HG03135 (cell line): ENCODE measurements at regions not wholly inside any gene's neighbourhood (a gene's known extent, or its start where the extent isn't known, plus 50 kb on each side); places are given as distances from the start of the nearest gene placed in this dataset.

Source experiments
- ATAC-seq: cut with Tn5 transposase; IDR thresholded peaks from one replicate; pipeline ENCODE4 v1.9.1; 2021; ENCODE audit warnings: mild to moderate bottlenecking, moderate library complexity; ENCODE audit not compliant: unreplicated experiment

DNA sequence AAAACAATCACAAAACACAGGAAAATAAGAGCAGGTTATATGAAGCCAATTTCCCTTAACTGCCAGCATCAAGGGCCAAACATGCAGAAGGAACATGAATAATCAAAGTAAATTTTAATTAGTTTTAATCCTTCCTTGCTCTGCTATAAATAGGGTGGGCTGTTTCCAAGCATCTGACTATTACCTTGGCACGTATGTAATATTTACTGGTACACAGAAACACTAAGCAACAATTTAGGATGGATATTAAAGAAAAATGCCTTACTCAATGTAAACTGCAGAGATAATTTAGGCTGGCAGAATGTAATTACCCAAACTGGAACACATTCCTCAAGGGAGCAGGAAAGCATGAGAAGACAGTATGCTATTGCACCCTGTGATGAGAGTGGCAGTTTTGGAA lies 468.2 kb downstream of the TDRD15 start:
- ATAC-seq: no peak

DNA sequence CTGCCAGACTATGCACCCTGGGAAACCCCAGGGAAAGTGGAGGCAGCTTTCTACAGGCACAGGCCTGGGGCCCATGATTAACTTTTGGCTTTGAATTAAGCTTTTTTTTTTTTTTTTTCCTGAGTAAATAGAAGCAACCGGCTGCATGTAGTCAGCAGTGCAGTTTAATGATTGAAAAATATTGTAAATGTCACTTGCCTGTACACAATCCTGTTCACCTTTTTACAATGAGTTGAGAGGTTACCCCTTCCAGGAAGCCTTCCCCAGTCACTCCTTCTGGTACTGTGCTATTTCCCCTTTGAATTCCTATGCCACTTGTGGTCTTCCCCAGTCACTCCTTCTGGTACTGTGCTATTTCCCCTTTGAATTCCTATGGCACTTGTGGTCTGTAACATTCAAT lies 475.6 kb downstream of the TDRD15 start:
- no peak for ATAC-seq

- no peak for ATAC-seq
Observed at GRCh38 chr2:21602789-21603188, 479.0 kb downstream of the TDRD15 start.

DNA sequence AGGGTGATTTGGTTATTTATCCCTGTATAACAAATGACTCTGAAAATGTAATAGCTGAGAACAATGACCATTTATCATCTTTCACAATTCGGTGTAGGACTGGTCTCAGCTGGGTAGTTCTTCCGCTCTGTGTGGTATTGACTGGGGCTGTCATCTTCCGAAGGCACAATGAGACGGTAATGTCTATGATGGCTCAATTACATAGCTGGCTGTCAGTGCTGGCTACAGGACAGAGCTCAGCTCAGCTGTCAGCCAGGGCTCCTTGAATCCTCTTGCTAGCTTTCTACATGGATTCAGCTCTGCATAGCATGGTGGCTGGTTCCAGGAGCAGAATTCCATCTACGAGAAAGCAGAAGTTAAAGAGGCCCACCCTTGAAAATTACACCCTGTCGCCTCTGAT lies 483.8 kb downstream of the TDRD15 start:
- no peak for ATAC-seq

GRCh38 chr2:21610304-21610703 lies 486.5 kb downstream of the TDRD15 start:
- no peak for ATAC-seq

DNA sequence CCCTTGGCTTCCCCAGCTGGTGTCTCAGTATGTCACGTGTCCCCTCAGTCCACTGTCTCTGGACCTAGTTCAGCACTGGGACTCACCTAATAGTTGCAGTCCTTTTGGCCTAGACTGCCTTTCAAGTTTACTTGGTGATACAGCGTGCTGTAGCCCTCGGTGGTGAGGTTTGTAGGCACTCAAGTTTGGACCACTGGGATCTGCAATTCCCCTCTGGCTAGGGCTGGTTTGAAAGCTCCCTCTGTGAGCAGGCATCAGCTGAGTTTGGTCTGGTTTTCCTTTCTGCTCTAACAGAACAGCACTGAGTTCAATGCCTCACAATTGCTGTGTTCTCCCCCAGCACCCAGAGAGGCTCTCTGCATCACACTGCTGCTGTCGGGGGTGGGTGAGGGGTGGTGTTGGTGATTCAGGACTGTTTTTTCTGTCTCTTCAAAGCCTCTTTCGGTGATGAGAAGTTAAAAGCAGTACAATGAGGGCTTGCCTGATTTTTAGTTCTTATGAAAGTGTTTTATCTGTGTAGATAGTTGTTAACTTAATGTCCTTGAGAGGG lies 494.2 kb downstream of the TDRD15 start:
- ATAC-seq: no peak

DNA sequence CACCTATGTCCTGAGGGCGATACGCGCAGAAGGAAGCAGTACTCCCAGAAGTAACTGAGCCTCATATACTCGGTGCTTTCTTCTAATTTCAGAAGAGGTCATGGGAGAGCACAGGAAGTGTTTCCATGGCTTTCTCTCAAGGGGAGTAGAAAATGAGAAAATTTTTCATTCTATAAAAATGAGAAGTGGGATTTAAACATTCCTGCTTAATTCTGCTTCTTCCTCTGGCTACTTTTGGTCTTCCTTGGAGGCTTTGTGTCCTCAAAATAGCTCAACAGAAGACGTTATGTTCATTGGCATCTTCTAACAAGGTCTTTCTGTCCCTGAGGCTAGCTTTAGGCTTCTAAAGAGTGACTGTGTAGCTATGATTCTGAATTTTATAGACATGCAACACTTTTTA lies 497.0 kb downstream of the TDRD15 start:
- no peak for ATAC-seq

DNA sequence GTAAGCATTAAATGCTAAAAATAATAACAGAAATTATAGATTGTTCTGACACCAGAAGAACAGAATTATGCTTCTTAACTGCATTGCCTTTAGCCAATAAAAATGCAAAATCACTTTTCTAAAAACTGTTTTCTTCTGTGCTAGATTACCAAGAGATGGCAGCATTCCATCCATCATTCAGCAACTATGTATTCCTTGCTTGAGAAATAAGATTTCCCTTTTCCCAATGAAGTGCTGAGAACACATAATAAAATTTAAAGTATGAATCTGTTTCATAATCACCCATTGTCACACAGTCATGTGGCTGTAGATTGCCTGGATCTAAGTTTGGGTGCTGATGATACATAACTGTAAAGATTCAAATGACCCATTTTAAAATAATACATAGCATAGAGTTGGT lies 504.2 kb downstream of the TDRD15 start:
- ATAC-seq: no peak

DNA sequence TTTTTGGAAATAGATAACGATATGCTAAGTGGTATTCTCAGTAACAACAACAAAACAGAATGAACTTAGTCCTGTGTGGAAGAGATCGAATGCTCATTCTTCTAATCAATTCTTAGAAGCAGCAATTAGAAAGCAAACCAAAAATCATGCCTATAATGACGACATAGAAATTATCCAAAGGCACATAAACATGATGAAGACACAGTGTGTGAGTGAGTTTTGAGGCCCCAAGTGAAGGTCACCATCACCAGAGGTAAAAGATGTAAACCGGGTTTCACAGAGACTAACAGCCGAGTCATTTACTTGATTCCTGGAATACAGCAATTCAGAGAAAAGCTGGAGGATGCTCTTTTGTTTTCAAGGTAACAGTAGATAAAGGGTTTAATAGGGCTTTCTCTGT lies 509.2 kb downstream of the TDRD15 start:
- ATAC-seq: no peak

DNA sequence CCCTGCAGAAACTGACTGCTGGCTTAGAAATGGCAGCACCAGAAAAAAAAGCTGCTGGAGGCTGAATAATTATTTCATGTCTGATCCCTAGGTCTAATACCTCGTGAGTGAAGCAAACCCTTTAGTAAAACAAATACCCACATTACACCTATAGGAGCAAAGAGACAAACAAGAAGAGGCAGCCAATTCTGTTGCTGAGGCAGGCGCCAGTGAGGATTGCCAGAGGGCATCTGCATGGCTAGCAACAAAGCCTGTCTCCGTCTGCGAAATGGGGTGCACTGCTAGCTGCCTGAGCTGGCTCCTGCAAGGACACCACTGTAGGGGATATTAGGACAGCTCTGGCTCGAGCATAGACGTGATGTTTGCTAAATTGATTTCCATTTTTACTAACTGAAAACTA lies 509.7 kb downstream of the TDRD15 start:
- no peak for ATAC-seq

- ATAC-seq: no peak
Observed at GRCh38 chr2:21633911-21634310, 510.1 kb downstream of the TDRD15 start.

DNA sequence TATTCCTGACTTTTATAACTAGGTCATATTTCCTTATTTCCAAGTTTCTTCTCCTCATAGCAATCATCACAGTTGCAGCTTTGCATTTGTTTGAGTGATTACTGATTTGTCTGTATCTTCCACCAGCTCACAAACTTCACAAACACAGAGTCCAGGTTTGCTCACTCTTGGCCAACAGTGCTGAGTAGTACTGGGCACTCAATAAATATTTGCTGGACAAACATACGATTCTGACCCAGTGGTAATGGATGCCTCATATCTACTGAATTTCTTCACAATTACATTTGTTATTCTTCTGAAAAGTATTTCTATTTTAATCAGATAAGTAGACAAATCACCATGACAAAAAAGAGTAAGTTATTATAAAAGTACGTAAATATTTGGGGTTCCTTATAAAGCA lies 516.3 kb downstream of the TDRD15 start:
- no peak for ATAC-seq

DNA sequence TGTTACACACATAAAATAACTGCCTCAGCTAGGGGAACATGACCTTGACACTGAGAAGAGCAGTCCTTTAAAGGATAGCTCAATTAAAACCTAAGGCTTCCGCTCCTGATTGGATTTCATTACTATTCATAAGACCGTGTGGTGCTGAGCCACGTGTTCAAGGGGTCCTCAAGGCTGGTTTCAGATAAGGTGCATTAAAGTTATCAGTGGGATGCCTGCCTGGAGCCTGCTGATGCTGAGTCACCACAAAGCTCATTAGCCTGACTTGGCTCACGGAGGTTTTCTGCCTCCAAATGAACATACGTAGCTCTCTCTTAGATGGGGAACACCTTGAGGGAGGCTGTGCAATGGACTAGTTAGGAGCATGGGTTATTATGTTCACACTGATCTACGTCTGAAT lies 518.9 kb downstream of the TDRD15 start:
- ATAC-seq: no peak

DNA sequence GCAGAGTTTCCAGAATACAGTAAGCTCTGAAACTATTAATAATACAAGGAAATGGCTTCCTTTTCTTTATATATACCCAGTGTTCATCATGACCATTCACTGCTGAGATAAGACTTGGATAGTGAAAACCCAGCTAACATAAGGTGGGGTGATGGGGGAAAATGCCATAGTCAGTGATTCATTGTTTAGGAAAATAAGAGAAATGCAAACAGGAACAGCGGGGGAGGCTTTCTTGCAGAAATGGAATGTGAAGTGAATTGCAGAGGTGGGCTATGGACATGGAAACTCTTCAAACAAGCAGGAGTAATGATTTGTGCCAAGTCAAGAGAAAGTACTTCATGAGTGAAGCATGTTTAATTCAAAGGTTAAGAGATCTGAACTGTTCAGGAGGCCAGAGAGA lies 519.4 kb downstream of the TDRD15 start:
- ATAC-seq: no peak

GRCh38 chr2:21644266-21644665 lies 520.5 kb downstream of the TDRD15 start:
- no peak for ATAC-seq

GRCh38 chr2:21646345-21646744 lies 522.6 kb downstream of the TDRD15 start:
- ATAC-seq: no peak

DNA sequence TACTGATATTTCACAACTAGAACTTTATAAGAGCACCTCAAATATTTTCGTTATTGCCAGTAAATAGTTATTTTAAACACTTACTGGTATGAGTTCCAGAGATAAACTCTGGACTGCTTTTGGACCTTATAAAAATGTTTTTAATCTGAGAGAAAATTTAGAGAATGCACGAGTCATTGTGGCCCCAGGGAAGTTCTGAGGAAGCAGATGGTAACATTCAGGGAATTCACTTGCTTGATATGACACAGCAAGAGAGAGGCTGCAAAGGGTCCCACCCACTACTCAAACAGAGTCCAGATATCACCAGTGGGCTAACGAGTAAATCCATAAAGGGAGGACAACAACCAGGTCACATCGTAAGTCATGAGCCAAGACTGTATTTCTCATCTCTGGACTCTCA lies 526.8 kb downstream of the TDRD15 start:
- ATAC-seq: no peak

DNA sequence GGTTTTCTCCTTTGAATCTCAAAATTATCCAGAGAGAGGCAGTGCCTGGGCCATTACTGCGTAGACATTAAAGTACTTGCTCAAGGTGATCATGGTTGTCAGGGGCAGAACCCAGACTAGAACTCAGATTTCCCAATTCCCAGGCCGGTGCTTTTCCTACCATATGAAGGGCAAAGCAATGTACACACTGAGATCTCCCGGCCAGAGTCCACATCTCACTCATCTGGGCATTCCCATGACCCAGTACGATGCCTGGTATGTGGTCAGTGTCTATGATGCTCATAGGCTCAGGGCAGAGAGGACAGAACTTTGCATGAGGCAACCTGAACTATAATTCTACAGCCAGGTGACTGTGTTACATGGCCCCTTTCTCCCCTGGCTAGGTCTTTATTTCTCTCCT lies 531.4 kb downstream of the TDRD15 start:
- ATAC-seq: no peak

GRCh38 chr2:21656330-21657075 lies 532.7 kb downstream of the TDRD15 start:
- ATAC-seq: no peak

DNA sequence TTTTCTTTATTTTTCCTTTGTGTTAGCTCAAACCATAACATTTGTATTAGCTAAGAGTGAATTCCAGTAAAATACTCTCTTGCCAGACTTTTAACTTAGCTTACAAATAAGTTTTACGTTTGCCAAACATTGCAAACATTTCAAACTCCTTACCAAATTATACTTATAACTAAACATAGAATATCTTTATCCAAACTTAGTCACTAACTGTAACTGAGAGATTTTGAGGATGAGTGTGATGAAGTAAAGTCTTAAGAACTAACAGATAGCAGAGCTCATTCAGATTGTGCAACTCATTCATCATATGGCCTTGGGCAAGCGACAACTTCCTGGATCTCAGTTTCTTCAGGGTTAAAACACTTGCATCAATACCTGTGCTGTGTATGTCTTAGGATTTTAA lies 533.7 kb downstream of the TDRD15 start:
- no peak for ATAC-seq

- ATAC-seq: no peak
Observed at GRCh38 chr2:21658269-21658668, 534.5 kb downstream of the TDRD15 start.

DNA sequence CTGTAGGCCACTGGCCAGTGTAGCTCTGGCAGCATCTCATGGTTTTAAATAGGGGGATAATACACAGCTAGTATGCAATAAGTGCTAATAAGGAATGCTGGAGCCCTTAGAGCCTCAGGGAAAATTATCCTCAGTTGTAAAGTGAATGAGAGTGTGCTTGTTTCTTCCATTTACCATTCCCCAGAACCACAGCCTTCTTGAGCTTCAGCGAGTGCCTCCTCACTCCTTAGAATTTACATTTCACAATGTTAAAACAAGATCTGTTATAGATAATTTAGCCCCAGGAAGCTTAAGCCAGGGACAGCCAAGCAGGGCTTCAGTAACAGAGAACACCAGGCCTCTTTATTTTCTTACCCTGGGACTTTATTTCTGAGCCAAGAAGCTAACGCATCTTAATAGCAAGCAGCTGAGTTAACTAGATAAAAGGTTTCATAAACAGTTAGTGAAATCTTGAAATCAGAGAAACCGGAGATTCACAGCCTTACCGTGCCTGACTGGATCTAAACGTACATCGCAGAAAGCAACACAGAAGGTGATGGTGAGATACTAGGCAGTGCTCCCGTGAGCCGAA lies 535.2 kb downstream of the TDRD15 start:
- no peak for ATAC-seq

GRCh38 chr2:21664083-21664482 lies 540.3 kb downstream of the TDRD15 start:
- ATAC-seq: no peak
